Endodermal cell (in vitro differentiated cells): ENCODE measurements at regions not wholly inside any gene's neighbourhood (a gene's known extent, or its start where the extent isn't known, plus 50 kb on each side); places are given as distances from the start of the nearest gene placed in this dataset.

Experiments
- DNase-seq: peaks from one replicate; pipeline ENCODE4 v3.0.0-alpha.2; 2017
- H3K27ac ChIP-seq: 2 replicates; pipeline ENCODE4 v1.5.1; 2013; ENCODE audit warnings: mild to moderate bottlenecking, low read depth, low read length, moderate library complexity
- H3K27me3 ChIP-seq: 2 replicates; pipeline ENCODE4 v1.6.1; 2013; ENCODE audit warnings: mild to moderate bottlenecking, low read length, moderate library complexity; ENCODE audit not compliant: insufficient read depth, control insufficient read depth, poor library complexity, severe bottlenecking
- H3K36me3 ChIP-seq: 2 replicates; pipeline ENCODE4 v1.7.0; 2013; ENCODE audit warnings: mild to moderate bottlenecking, low read length, moderate library complexity; ENCODE audit not compliant: control insufficient read depth, insufficient read depth
- H3K4me1 ChIP-seq: one replicate; pipeline ENCODE4 v1.7.0; 2013; ENCODE audit warnings: low read length; ENCODE audit not compliant: control insufficient read depth, insufficient read depth
- H3K4me3 ChIP-seq: 2 replicates; pipeline ENCODE4 v1.5.1; 2013; ENCODE audit warnings: mild to moderate bottlenecking, low read length, moderate library complexity
- H3K9ac ChIP-seq: 2 replicates; pipeline ENCODE4 v1.6.1; 2013; ENCODE audit warnings: mild to moderate bottlenecking, low read length, moderate library complexity; ENCODE audit not compliant: poor library complexity, severe bottlenecking; ENCODE audit errors: extremely low read depth
- H3K9me3 ChIP-seq: 2 replicates; pipeline ENCODE4 v1.6.1; 2013; ENCODE audit warnings: mild to moderate bottlenecking, low read length, moderate library complexity; ENCODE audit not compliant: control insufficient read depth
- H3K27ac Mint-ChIP-seq: 2 replicates; pipeline ENCODE4 v1.8.0; 2020; ENCODE audit warnings: mixed read lengths
- H3K27me3 Mint-ChIP-seq: 2 replicates; pipeline ENCODE4 v1.8.0; 2021; ENCODE audit warnings: mild to moderate bottlenecking, mixed read lengths; ENCODE audit not compliant: insufficient read depth
- H3K36me3 Mint-ChIP-seq: 2 replicates; pipeline ENCODE4 v1.8.0; 2020; ENCODE audit warnings: low read depth, mixed read lengths
- H3K4me1 Mint-ChIP-seq: 2 replicates; pipeline ENCODE4 v1.8.0; 2020; ENCODE audit warnings: mixed read lengths
- H3K4me3 Mint-ChIP-seq: 2 replicates; pipeline ENCODE4 v1.8.0; 2020; ENCODE audit warnings: mild to moderate bottlenecking, moderate library complexity, mixed read lengths
- H3K9me3 Mint-ChIP-seq: 2 replicates; pipeline ENCODE4 v1.8.0; 2020; ENCODE audit warnings: mild to moderate bottlenecking, mixed read lengths
- CTCF ChIP-seq: fragments of 200-600 bp; sonication (generic); conservative IDR thresholded peaks from 2 replicates; pipeline ENCODE4 v1.5.0; 2021; ENCODE audit warnings: antibody characterized with exemption, mild to moderate bottlenecking
- WGBS, 2 experiments: methylation state at CpG; one replicate each; pipeline versions ENCODE4 v1.1.5 to v1.1.7; 2013; ENCODE audit warnings: missing lambda C conversion rate in 2 of 2, mixed read lengths in 1 of 2; ENCODE audit not compliant: insufficient coverage in 1 of 2, insufficient read length in 1 of 2; 5-methylcytosine and 5-hydroxymethylcytosine counted together

- Histone ChIP-seq H3K9me3 (no peaks in the 10 kb centered on the region), H3K27me3 (no peaks in the 10 kb centered on the region), H3K9ac (no peak overlapping the region), H3K4me3 (no peak overlapping the region), H3K4me1 (no peaks in the 10 kb centered on the region), H3K36me3 (no peaks in the 10 kb centered on the region), H3K27ac (no peak overlapping the region)
- no peaks in the 10 kb centered on the region for H3K4me1 Mint-ChIP-seq
- H3K9me3 Mint-ChIP-seq: no peaks in the 10 kb centered on the region
- H3K27ac Mint-ChIP-seq: no peak overlapping the region
- no peak for DNase-seq
- TF ChIP-seq CTCF: no peak
- no peaks in the 10 kb centered on the region for H3K27me3 Mint-ChIP-seq
- no peaks in the 10 kb centered on the region for H3K36me3 Mint-ChIP-seq
- 93 to 94% methylated on average over 4 to 5 of the region's 5 CpGs for WGBS, 2 experiments
- H3K4me3 Mint-ChIP-seq: no peak overlapping the region
Measured at GRCh38 chr20:11174861-11175260, 501.1 kb upstream of the JAG1 start.

GRCh38 chr20:11176431-11176830 is 502.6 kb upstream of the JAG1 start:
- no peaks in the 10 kb centered on the region for H3K4me1 ChIP-seq
- H3K36me3 ChIP-seq: no peaks in the 10 kb centered on the region
- no peaks in the 10 kb centered on the region for H3K4me1 Mint-ChIP-seq
- no peak overlapping the region for H3K4me3 Mint-ChIP-seq
- H3K4me3 ChIP-seq: no peak overlapping the region
- no peak for TF ChIP-seq CTCF
- H3K27me3 ChIP-seq: no peaks in the 10 kb centered on the region
- H3K27ac ChIP-seq: no peak overlapping the region
- no peak overlapping the region for H3K9ac ChIP-seq
- peaks cover 3% of the 10 kb centered on the region for H3K36me3 Mint-ChIP-seq
- 33% methylated on average over 1 of the region's 2 CpGs; no CpG with 5 or more reads in 1 of the 2 experiments for WGBS, 2 experiments
- peaks cover 14% of the 10 kb centered on the region for H3K9me3 ChIP-seq
- no peaks in the 10 kb centered on the region for H3K27me3 Mint-ChIP-seq
- H3K9me3 Mint-ChIP-seq: peaks cover 14% of the 10 kb centered on the region
- H3K27ac Mint-ChIP-seq: no peak overlapping the region
- DNase-seq: no peak

- Mint-ChIP-seq H3K4me1 (no peaks in the 10 kb centered on the region), H3K9me3 (peaks cover 17% of the 10 kb centered on the region), H3K36me3 (peaks cover 3% of the 10 kb centered on the region), H3K27me3 (no peaks in the 10 kb centered on the region), H3K4me3 (no peak overlapping the region), H3K27ac (no peak overlapping the region)
- 80 to 98% methylated on average over 2 to 3 of the region's 3 CpGs for WGBS, 2 experiments
- no peaks in the 10 kb centered on the region for H3K27me3 ChIP-seq
- H3K4me1 ChIP-seq: no peaks in the 10 kb centered on the region
- H3K9me3 ChIP-seq: peaks cover 21% of the 10 kb centered on the region
- no peak overlapping the region for H3K27ac ChIP-seq
- H3K4me3 ChIP-seq: no peak overlapping the region
- H3K36me3 ChIP-seq: no peaks in the 10 kb centered on the region
- no peak overlapping the region for H3K9ac ChIP-seq
- DNase-seq: no peak
- no peak for TF ChIP-seq CTCF
Measured at GRCh38 chr20:11178946-11179654, 505.3 kb upstream of the JAG1 start.
